H1 (cell line): ENCODE measurements at regions not wholly inside any gene's neighbourhood (a gene's known extent, or its start where the extent isn't known, plus 50 kb on each side); places are given as distances from the start of the nearest gene placed in this dataset.

ENCODE experiments used
- CTCF ChIA-PET: fragments of 300-600 bp; sonication (Branson Sonifier 250); formaldehyde crosslinking; loops from one replicate; lab custom pipeline; 2021; ENCODE audit not compliant: partially characterized antibody; lab: Charles Lee
- POLR2A ChIA-PET: fragments of 300-600 bp; sonication (Branson Sonifier 250); formaldehyde crosslinking; loops from one replicate; lab custom pipeline; 2021; ENCODE audit warnings: inconsistent platforms; ENCODE audit not compliant: partially characterized antibody; lab: Charles Lee
- DNase-seq, 2 experiments: peaks; one replicate each; pipeline versions ENCODE4 v3.0.0 to v3.0.0-alpha.2; 2010 to 2022; ENCODE audit warnings: low spot score in 2 of 2, low read depth in 1 of 2, mixed read lengths in 1 of 2
- FAIRE-seq: peaks from 2 replicates; lab custom pipeline; 2011; peaks lifted over from hg19 to GRCh38; lab: Jason Lieb, UNC
- H2AFZ ChIP-seq: 2 replicates; pipeline ENCODE4 v1.8.1; 2012; ENCODE audit warnings: low read length, inconsistent platforms
- H2AK5ac ChIP-seq: 2 replicates; pipeline ENCODE4 v1.6.1; 2013; ENCODE audit warnings: low read depth, low read length
- H2BK120ac ChIP-seq: replicated peaks from 2 replicates; pipeline ENCODE3; 2013; ENCODE audit warnings: low read depth, low read length, inconsistent platforms
- H2BK12ac ChIP-seq: 2 replicates; pipeline ENCODE4 v1.6.1; 2013; ENCODE audit warnings: low read depth, low read length
- H2BK15ac ChIP-seq: 2 replicates; pipeline ENCODE4 v1.6.1; 2013; ENCODE audit warnings: low read length
- H2BK20ac ChIP-seq: 2 replicates; pipeline ENCODE4 v1.6.1; 2013; ENCODE audit warnings: low read length
- H2BK5ac ChIP-seq: 2 replicates; pipeline ENCODE4 v1.6.1; 2013; ENCODE audit warnings: low read depth, low read length
- H3K14ac ChIP-seq: 2 replicates; pipeline ENCODE4 v1.6.1; 2013; ENCODE audit warnings: inconsistent platforms; ENCODE audit not compliant: insufficient read length
- H3K18ac ChIP-seq: 2 replicates; pipeline ENCODE4 v1.6.1; 2013; ENCODE audit warnings: low read length; ENCODE audit errors: extremely low read depth
- H3K23ac ChIP-seq: 2 replicates; pipeline ENCODE4 v1.6.1; 2013; ENCODE audit warnings: inconsistent platforms; ENCODE audit not compliant: insufficient read length
- H3K23me2 ChIP-seq: 2 replicates; pipeline ENCODE4 v1.6.1; 2013; ENCODE audit warnings: low read depth, low read length
- H3K27ac ChIP-seq: 2 replicates; pipeline ENCODE4 v1.6.1; 2011; ENCODE audit warnings: low read depth, low read length, inconsistent platforms
- H3K27me3 ChIP-seq, 4 experiments: replicated peaks in 1 of 4; 1 replicate in 1 of 4; 2 replicates in 3 of 4; pipeline versions ENCODE4 v1.6.1 to v1.8.1; 2011 to 2013; ENCODE audit warnings: low read length in 3 of 4, mild to moderate bottlenecking in 3 of 4, inconsistent platforms in 2 of 4, mixed read lengths in 2 of 4, moderate library complexity in 1 of 4; ENCODE audit not compliant: control insufficient read depth in 3 of 4, insufficient read depth in 3 of 4; ENCODE audit errors: extremely low read depth in 1 of 4
- H3K36me3 ChIP-seq, 4 experiments: 2 replicates each; pipeline versions ENCODE4 v1.6.1 to v1.8.1; 2011 to 2013; ENCODE audit warnings: mild to moderate bottlenecking in 4 of 4, low read length in 3 of 4, moderate library complexity in 2 of 4, control low read depth in 1 of 4, inconsistent platforms in 1 of 4; ENCODE audit not compliant: insufficient read depth in 4 of 4, control insufficient read depth in 2 of 4
- H3K4ac ChIP-seq: replicated peaks from 2 replicates; pipeline ENCODE3; 2013; ENCODE audit warnings: low read length, low read depth, mixed read lengths, inconsistent platforms; ENCODE audit not compliant: insufficient read length
- H3K4me1 ChIP-seq, 4 experiments: replicated peaks in 1 of 4; 1 replicate in 1 of 4; 2 replicates in 3 of 4; pipeline versions ENCODE4 v1.6.1 to v1.8.1; 2011 to 2013; ENCODE audit warnings: low read length in 3 of 4, inconsistent platforms in 2 of 4, mixed read lengths in 1 of 4; ENCODE audit not compliant: insufficient read depth in 4 of 4, control insufficient read depth in 3 of 4
- H3K4me2 ChIP-seq, 2 experiments: 2 replicates each; pipeline versions ENCODE4 v1.6.1 to v1.8.1; 2011 to 2013; ENCODE audit warnings: low read depth in 2 of 2, low read length in 2 of 2, control low read depth in 1 of 2, inconsistent platforms in 1 of 2, mild to moderate bottlenecking in 1 of 2; ENCODE audit not compliant: insufficient read depth in 1 of 2
- H3K4me3 ChIP-seq, 4 experiments: fragments of 200-600, 300-600 bp in 1 of 4; sonication (generic), shearing (Covaris generic), sonication (Bioruptor Twin) in 1 of 4; 2 replicates each; pipeline versions ENCODE4 v1.5.1 to v1.8.1; 2011 to 2016; ENCODE audit warnings: low read length in 4 of 4, low read depth in 3 of 4, control low read depth in 2 of 4, inconsistent platforms in 2 of 4, mild to moderate bottlenecking in 2 of 4, mixed read lengths in 1 of 4, moderate library complexity in 1 of 4; ENCODE audit not compliant: insufficient read depth in 2 of 4; ENCODE audit errors: extremely low read depth in 1 of 4
- H3K56ac ChIP-seq: replicated peaks from 2 replicates; pipeline ENCODE3; 2013; ENCODE audit warnings: low read depth, mild to moderate bottlenecking, mixed read lengths, low read length, inconsistent platforms; ENCODE audit not compliant: insufficient read length
- H3K79me1 ChIP-seq: 2 replicates; pipeline ENCODE4 v1.6.1; 2013; ENCODE audit warnings: low read depth, low read length, control low read depth
- H3K79me2 ChIP-seq, 2 experiments: 2 replicates each; pipeline versions ENCODE4 v1.6.1 to v1.8.1; 2012 to 2013; ENCODE audit warnings: low read length in 2 of 2, mild to moderate bottlenecking in 2 of 2, inconsistent platforms in 1 of 2; ENCODE audit not compliant: insufficient read depth in 2 of 2, control insufficient read depth in 1 of 2
- H3K9ac ChIP-seq, 4 experiments: replicated peaks in 1 of 4; 1 replicate in 1 of 4; 2 replicates in 3 of 4; pipeline versions ENCODE4 v1.6.1 to v1.8.1; 2011 to 2013; ENCODE audit warnings: low read depth in 3 of 4, low read length in 3 of 4, control low read depth in 2 of 4, mild to moderate bottlenecking in 2 of 4, moderate library complexity in 2 of 4, inconsistent platforms in 1 of 4; ENCODE audit errors: extremely low read depth in 1 of 4
- H3K9me3 ChIP-seq, 2 experiments: 2 replicates each; pipeline versions ENCODE4 v1.6.1 to v1.8.1; 2012 to 2013; ENCODE audit warnings: mild to moderate bottlenecking in 2 of 2, moderate library complexity in 2 of 2, control low read depth in 1 of 2, inconsistent platforms in 1 of 2, low read depth in 1 of 2, low read length in 1 of 2, mixed read lengths in 1 of 2; ENCODE audit not compliant: insufficient read depth in 2 of 2
- H4K20me1 ChIP-seq, 2 experiments: replicated peaks in 1 of 2; 2 replicates each; pipeline versions ENCODE3 to v1.8.1; 2011 to 2013; ENCODE audit warnings: inconsistent platforms in 2 of 2, low read length in 2 of 2, mild to moderate bottlenecking in 1 of 2; ENCODE audit not compliant: insufficient read depth in 2 of 2, control insufficient read depth in 1 of 2
- H4K5ac ChIP-seq: 2 replicates; pipeline ENCODE4 v1.6.1; 2013; ENCODE audit warnings: low read length, low read depth, mixed read lengths, inconsistent platforms; ENCODE audit not compliant: insufficient read length
- H4K8ac ChIP-seq: 2 replicates; pipeline ENCODE4 v1.8.0; 2013; ENCODE audit warnings: mild to moderate bottlenecking, moderate library complexity, low read length, inconsistent platforms; ENCODE audit not compliant: insufficient read depth; ENCODE audit errors: extremely low read depth
- H4K91ac ChIP-seq: replicated peaks from 2 replicates; pipeline ENCODE3; 2013; ENCODE audit warnings: low read length, mixed read lengths, inconsistent platforms; ENCODE audit not compliant: insufficient read length
- WGBS, 2 experiments: shearing (Covaris generic) in 1 of 2; methylation state at CpG; one replicate each; pipeline versions ENCODE4 v1.1.6 to v1.1.7; 2013 to 2015; ENCODE audit warnings: low lambda C conversion rate in 2 of 2, mixed read lengths in 2 of 2, inconsistent platforms in 1 of 2, low coverage in 1 of 2, missing lambda C conversion rate in 1 of 2; ENCODE audit not compliant: insufficient replicate concordance in 2 of 2, insufficient coverage in 1 of 2, insufficient read length in 1 of 2; ENCODE audit errors: extremely low coverage in 1 of 2, missing lambda C conversion rate in 1 of 2; 5-methylcytosine and 5-hydroxymethylcytosine counted together
- TF ChIP-seq, protein P1 (sequence below): IDR thresholded peaks from 2 replicates; pipeline ENCODE4 v1.6.1; 2012; ENCODE audit warnings: inconsistent platforms

DNA sequence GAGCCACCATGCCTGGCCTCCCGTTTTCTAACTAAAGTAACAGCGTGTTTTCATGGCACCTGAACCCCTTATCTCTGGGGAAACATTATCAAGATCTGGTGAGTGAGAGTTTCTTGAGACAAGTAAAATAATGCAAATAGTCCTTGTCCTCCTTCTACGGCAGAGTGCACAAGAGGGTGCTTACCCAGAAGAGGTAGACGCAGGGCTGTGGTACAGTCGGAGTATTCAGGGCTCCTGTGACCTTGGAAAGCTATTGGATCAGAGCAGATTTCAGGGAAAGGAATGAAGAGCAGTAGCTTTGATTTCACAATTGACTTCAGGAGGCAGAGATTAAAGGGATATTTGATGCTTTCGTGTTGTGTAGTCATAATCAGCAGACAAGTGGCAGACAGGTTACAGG lies 269.1 kb downstream of the ZNF248 start:
- H3K4me3 ChIP-seq = no peak overlapping the region
- no peak overlapping the region for H3K56ac ChIP-seq
- H3K14ac ChIP-seq = no peak overlapping the region
- no peak overlapping the region for H3K18ac ChIP-seq
- no peak for DNase-seq
- H2BK120ac ChIP-seq = no peak overlapping the region
- no peaks in the 10 kb centered on the region for H3K23me2 ChIP-seq
- H4K8ac ChIP-seq = no peak overlapping the region
- no peak overlapping the region for H4K5ac ChIP-seq
- no peak overlapping the region for H2BK5ac ChIP-seq
- no peaks in the 10 kb centered on the region for H3K27me3 ChIP-seq
- no peak overlapping the region for H3K9ac ChIP-seq
- WGBS, 2 experiments = 94% methylated on average over 6 of the region's 6 CpGs; no CpG with 5 or more reads in 1 of the 2 experiments
- no peaks in the 10 kb centered on the region for H3K79me1 ChIP-seq
- no peaks in the 10 kb centered on the region for H4K20me1 ChIP-seq
- TF ChIP-seq, protein P1, sequence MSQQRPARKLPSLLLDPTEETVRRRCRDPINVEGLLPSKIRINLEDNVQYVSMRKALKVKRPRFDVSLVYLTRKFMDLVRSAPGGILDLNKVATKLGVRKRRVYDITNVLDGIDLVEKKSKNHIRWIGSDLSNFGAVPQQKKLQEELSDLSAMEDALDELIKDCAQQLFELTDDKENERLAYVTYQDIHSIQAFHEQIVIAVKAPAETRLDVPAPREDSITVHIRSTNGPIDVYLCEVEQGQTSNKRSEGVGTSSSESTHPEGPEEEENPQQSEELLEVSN = no peak
- no peak overlapping the region for H2AFZ ChIP-seq
- H3K4me1 ChIP-seq = no peaks in the 10 kb centered on the region
- H3K36me3 ChIP-seq = no peaks in the 10 kb centered on the region
- CTCF ChIA-PET = no interaction called here
- no peak overlapping the region for H2AK5ac ChIP-seq
- POLR2A ChIA-PET = no interaction called here
- no peak overlapping the region for H2BK15ac ChIP-seq
- H3K4me2 ChIP-seq = no peak overlapping the region
- H4K91ac ChIP-seq = no peak overlapping the region
- no peak for FAIRE-seq
- H2BK12ac ChIP-seq = no peak overlapping the region
- no peak overlapping the region for H3K27ac ChIP-seq
- no peak overlapping the region for H3K4ac ChIP-seq
- no peak overlapping the region for H3K23ac ChIP-seq
- no peaks in the 10 kb centered on the region for H3K79me2 ChIP-seq
- peaks cover 41 to 60% of the 10 kb centered on the region in 2 experiments; a peak in 3 of 4 replicates for H3K9me3 ChIP-seq
- H2BK20ac ChIP-seq = no peak overlapping the region
